ENCODE measurements at regions not wholly inside any gene's neighbourhood (a gene's known extent, or its start where the extent isn't known, plus 50 kb on each side); places are given as distances from the start of the nearest gene placed in this dataset.

DNA sequence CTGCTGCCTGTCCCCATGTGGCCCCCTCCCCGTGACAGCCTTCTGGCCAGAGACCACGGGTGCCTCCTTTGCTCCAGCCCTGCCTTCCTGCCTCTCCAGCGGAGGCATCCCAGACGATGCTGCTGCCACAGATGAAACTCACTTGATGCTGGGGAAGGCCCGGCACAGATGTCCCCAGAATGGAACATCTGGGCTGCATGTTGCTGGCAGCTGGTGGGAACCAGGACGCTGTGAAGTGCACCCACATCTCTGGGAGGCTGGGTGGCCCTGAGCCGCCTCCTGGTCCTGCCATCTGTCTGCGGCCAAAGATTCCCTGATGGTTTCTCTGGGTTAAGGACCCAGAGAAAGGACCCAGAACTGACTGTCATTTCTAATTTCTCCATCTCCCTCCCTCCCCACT lies 51.9 kb upstream of the PTPRS start:
- no peak for DNase-seq (ENCODE audit: low read depth in 2 of 2)

DNA sequence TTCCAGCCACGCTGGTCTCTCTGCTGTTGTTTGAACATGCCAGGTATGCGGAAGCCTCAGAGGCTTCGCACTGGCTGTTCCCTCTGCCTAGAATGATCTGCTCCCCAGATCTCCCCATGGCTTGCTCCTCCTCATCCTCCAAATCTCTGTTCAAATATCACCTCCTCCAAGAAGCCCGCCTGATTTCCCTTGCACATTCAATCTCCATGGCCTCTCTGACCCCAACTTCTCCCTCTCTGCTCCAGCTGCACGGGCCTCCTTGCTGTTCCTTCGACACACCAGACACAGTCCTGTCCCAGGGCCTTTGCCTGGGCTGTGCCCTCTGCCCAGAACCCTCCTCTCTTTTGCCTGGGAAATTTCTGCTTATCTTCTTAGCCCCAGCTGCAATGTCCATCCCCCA lies 52.5 kb upstream of the PTPRS start:
- no peak for DNase-seq (ENCODE audit: low read depth in 2 of 2)

DNA sequence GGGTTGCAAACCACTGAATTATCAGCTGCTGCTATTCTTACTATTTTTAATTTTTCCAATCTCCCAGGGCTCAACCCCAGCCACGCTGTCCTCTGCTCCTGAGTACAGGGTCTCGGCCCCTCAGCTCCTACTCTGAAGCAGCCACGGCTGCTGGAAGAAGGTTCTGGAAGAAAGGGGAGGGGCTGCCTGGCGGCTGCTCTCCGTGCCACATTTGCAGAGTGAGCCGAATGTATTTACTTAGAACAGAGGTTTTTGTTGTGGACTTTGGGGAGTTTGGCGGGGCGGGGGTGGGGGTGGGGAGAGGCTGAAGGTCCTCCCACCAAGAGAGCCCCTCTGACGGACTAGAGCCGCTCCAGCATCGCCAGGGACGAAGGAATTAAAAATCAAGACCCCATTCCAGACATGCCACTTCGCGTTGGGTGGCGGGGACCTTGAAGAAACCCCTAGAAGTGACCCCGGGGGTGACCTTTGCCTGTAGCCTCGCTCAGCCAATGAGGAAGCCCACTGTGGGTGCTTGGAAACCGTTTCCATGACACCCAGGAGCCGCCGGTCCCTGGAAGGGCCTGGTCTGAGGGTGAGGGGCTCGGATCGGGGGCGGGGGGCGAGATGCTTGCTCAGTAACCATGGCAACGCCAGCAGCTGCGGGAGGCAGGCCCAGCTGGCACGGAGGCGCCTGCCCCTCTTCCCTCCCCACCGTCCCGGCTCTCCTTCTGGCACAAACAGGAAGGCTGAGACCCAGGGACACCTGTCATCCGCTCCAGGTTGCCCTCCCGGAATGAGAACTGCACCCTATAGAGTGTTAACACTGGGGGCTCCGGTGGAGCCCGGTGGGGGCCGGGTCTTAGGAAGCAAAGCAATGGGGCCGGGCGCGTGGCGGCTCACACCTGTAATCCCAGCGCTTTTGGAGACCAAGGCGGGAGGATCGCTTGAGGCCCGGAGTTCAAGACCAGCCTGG lies 54.2 kb upstream of the PTPRS start:
- no peak for DNase-seq (ENCODE audit: low read depth in 2 of 2)

DNA sequence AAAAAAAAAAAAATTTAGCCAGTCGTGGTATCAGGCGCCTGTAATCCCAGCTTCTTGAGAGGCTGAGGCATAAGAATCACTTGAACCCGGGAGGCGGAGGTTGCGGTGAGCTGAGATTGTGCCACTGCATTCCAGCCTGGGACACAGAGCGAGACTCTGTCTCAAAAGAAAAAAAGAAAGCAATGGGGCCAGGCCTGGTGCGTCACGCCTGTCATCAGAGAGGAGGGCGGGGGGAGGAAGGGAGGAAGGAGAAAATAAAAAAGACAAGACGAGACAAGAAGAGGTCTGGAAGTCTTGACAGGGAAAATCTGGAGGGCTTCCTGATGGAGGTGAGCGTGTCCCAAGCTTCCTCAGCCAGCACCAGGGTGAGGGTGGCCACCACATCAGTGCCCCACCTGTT lies 54.9 kb upstream of the PTPRS start:
- DNase-seq (ENCODE audit: low read depth in 2 of 2) = no peak

DNA sequence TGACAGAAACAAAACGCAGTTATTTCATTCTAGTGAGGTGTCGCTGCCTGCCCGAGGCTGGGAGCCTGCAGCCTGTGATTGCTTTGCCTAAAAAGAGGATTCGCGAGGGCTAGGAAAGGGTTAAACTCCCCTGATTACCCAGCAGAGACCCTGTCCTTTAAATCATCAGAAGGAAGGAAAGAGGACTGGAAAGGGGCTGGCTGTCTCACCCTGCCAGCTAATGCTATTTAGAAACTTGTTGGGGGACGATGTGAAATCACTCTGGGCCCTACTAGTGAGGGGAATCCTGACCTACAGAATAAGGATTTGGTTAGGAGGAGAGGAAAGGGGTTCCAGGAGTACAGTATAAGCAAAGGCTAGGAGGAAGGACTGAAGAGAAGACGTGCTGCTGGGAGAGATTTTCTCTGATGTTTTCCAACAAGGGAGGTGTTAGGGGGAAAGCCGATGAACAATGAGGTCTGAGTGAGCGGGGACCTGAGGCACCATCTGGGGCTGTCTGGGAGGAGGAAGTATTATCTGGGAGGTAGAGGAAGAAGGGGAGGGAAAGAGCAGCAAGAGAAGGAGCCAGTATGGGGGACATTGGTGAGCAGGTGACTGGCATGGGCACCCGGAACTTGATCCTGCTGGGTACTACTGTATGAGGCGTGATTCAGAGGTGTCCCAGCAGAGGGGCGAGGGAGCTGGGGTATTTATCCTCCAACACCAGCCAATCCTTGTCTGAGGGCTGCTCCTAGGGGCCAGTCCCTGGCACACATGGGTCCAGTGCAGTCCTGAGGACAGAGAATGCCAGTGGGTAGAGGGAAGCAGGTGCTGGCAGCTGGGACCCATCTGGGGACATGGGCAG lies 55.7 kb upstream of the PTPRS start:
- DNase-seq (ENCODE audit: low read depth in 2 of 2) = no peak

DNA sequence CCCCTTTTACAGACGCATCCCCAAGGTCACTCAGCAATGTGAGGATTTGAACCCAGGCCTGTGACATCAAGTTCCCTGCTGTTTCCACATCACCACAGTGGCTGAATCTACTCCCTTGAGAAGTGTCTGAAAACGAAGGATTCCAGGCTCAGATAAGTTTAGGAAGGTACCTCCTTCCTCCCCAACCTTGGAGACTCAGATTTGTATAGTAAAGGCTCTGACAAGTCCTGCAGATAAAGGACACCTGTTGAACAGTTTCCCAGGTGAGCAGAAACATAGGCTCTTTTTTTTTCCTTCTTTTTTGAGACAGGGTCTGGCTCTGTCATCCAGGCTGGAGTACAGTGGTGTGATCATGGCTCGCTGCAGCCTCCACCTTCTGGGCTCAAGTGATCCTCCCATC lies 56.4 kb upstream of the PTPRS start:
- no peak for DNase-seq (ENCODE audit: low read depth in 2 of 2)

DNA sequence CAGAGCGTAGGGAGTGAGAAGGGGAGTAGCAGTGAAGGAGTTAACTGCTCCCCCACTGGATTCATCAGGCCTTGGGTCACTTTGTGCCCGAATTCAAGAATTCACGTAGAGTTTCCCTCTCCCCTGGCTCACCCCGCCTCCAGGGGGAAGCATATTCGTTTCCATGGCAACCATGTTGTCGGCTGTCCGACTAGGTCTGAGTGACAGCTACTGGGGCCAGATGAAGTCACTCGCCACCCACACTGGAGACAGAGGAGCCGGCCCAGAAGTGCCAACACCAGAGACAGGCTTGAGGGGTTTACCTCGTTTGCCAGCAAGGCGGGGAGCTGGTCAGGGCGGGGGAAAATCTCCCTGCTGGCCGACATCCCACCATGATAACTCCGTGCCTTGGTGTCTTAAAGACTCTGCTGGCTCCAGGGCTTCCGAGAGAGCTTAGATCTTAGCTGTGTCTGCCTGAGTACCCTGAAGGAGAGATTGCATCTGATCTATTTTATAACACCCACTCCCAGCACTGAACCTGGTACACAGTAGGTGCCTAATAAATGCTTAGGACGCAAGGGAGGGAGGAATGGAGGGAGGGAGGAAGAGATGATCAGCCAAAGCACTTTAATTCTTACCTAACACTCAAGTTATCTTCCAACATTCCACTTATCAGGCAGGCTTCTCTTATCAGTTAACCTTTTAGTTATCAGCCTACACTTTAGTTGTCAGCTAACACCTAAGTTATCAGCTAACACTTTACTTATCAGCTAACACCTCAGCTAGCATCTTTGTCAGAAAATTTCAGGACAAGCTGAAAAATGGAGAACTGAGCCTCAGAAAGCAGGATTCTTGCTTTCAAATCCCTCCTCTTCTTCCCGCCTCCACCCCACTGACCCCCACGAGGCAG lies 57.2 kb upstream of the ZNRF4 start:
- no peak for DNase-seq (ENCODE audit: low read depth in 2 of 2)

DNA sequence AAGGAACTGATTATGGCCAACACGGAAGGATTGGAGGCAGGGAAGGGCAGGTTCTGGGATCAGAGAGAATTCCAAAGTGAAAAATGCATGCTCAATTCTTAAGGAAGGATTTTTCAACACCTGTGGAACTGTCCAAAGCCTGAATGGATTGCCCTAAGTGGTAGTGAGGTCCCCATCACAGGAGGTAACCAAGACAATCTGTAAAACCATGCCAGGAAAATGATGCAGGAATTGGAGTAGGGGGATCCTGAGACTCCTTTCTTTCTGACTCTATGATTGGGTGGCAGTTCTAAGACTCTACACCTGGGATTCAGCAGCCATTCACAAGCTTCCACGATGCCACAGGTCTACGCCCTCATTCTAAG lies 56.5 kb upstream of the ZNRF4 start:
- DNase-seq (ENCODE audit: low read depth in 2 of 2) = no peak

DNA sequence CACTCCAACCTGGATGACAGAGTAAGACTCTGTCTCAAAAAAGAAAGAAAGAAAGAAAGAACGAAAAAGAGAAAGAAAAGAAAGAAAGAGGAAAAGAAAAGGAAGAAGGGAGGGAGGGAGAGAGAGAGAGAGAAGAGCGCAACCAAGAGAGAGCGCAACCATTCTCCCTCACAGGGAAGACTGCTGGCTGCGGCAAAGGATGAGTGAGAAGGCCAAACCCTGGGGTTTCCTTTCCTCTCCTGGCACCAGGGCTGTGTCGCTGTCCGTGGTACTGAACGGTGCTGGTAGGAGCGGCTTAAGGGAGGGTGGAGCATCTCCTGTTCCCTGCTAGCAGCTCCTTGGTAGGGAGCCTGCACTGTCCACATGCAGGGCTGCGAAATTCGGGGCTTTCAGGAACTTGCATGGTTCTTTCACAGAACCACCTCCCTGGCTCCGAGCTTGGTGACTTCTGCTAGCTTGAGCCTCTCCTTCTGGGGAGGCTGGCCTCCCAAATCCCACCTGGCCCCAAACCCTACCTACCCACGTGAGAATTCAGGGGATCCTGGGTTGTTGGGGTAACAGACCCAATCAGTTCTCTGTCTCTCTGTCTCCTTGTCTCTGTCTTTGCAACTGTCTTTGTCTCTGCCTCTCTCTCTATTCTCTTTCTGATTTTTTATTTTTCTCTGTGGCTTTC lies 51.1 kb upstream of the ZNRF4 start:
- peak; percentile 7 to 52 for DNase-seq (ENCODE audit: low read depth in 2 of 2)
